H1 (cell line): ENCODE measurements at regions not wholly inside any gene's neighbourhood (a gene's known extent, or its start where the extent isn't known, plus 50 kb on each side); places are given as distances from the start of the nearest gene placed in this dataset.
A peak's percentile ranks its signal among the peaks of the same experiment; 100 is the strongest.
"Not testable (repeated sequence)": the region's sequence is repeated elsewhere in the genome, so short reads cannot be mapped to it uniquely, and the experiment has no call there.

Source experiments
- CTCF ChIA-PET: fragments of 300-600 bp; sonication (Branson Sonifier 250); formaldehyde crosslinking; loops from one replicate; lab custom pipeline; 2021; ENCODE audit not compliant: partially characterized antibody; lab: Charles Lee
- POLR2A ChIA-PET: fragments of 300-600 bp; sonication (Branson Sonifier 250); formaldehyde crosslinking; loops from one replicate; lab custom pipeline; 2021; ENCODE audit warnings: inconsistent platforms; ENCODE audit not compliant: partially characterized antibody; lab: Charles Lee
- DNase-seq, 2 experiments: peaks; one replicate each; pipeline versions ENCODE4 v3.0.0 to v3.0.0-alpha.2; 2010 to 2022; ENCODE audit warnings: low spot score in 2 of 2, low read depth in 1 of 2, mixed read lengths in 1 of 2
- FAIRE-seq: peaks from 2 replicates; lab custom pipeline; 2011; peaks lifted over from hg19 to GRCh38; lab: Jason Lieb, UNC
- H2AFZ ChIP-seq: 2 replicates; pipeline ENCODE4 v1.8.1; 2012; ENCODE audit warnings: low read length, inconsistent platforms
- H2AK5ac ChIP-seq: 2 replicates; pipeline ENCODE4 v1.6.1; 2013; ENCODE audit warnings: low read depth, low read length
- H2BK120ac ChIP-seq: replicated peaks from 2 replicates; pipeline ENCODE3; 2013; ENCODE audit warnings: low read depth, low read length, inconsistent platforms
- H2BK12ac ChIP-seq: 2 replicates; pipeline ENCODE4 v1.6.1; 2013; ENCODE audit warnings: low read depth, low read length
- H2BK15ac ChIP-seq: 2 replicates; pipeline ENCODE4 v1.6.1; 2013; ENCODE audit warnings: low read length
- H2BK20ac ChIP-seq: 2 replicates; pipeline ENCODE4 v1.6.1; 2013; ENCODE audit warnings: low read length
- H2BK5ac ChIP-seq: 2 replicates; pipeline ENCODE4 v1.6.1; 2013; ENCODE audit warnings: low read depth, low read length
- H3K14ac ChIP-seq: 2 replicates; pipeline ENCODE4 v1.6.1; 2013; ENCODE audit warnings: inconsistent platforms; ENCODE audit not compliant: insufficient read length
- H3K18ac ChIP-seq: 2 replicates; pipeline ENCODE4 v1.6.1; 2013; ENCODE audit warnings: low read length; ENCODE audit errors: extremely low read depth
- H3K23ac ChIP-seq: 2 replicates; pipeline ENCODE4 v1.6.1; 2013; ENCODE audit warnings: inconsistent platforms; ENCODE audit not compliant: insufficient read length
- H3K23me2 ChIP-seq: 2 replicates; pipeline ENCODE4 v1.6.1; 2013; ENCODE audit warnings: low read depth, low read length
- H3K27ac ChIP-seq: 2 replicates; pipeline ENCODE4 v1.6.1; 2011; ENCODE audit warnings: low read depth, low read length, inconsistent platforms
- H3K27me3 ChIP-seq, 4 experiments: replicated peaks in 1 of 4; 1 replicate in 1 of 4; 2 replicates in 3 of 4; pipeline versions ENCODE4 v1.6.1 to v1.8.1; 2011 to 2013; ENCODE audit warnings: low read length in 3 of 4, mild to moderate bottlenecking in 3 of 4, inconsistent platforms in 2 of 4, mixed read lengths in 2 of 4, moderate library complexity in 1 of 4; ENCODE audit not compliant: control insufficient read depth in 3 of 4, insufficient read depth in 3 of 4; ENCODE audit errors: extremely low read depth in 1 of 4
- H3K36me3 ChIP-seq, 4 experiments: 2 replicates each; pipeline versions ENCODE4 v1.6.1 to v1.8.1; 2011 to 2013; ENCODE audit warnings: mild to moderate bottlenecking in 4 of 4, low read length in 3 of 4, moderate library complexity in 2 of 4, control low read depth in 1 of 4, inconsistent platforms in 1 of 4; ENCODE audit not compliant: insufficient read depth in 4 of 4, control insufficient read depth in 2 of 4
- H3K4ac ChIP-seq: replicated peaks from 2 replicates; pipeline ENCODE3; 2013; ENCODE audit warnings: low read length, low read depth, mixed read lengths, inconsistent platforms; ENCODE audit not compliant: insufficient read length
- H3K4me1 ChIP-seq, 4 experiments: replicated peaks in 1 of 4; 1 replicate in 1 of 4; 2 replicates in 3 of 4; pipeline versions ENCODE4 v1.6.1 to v1.8.1; 2011 to 2013; ENCODE audit warnings: low read length in 3 of 4, inconsistent platforms in 2 of 4, mixed read lengths in 1 of 4; ENCODE audit not compliant: insufficient read depth in 4 of 4, control insufficient read depth in 3 of 4
- H3K4me2 ChIP-seq, 2 experiments: 2 replicates each; pipeline versions ENCODE4 v1.6.1 to v1.8.1; 2011 to 2013; ENCODE audit warnings: low read depth in 2 of 2, low read length in 2 of 2, control low read depth in 1 of 2, inconsistent platforms in 1 of 2, mild to moderate bottlenecking in 1 of 2; ENCODE audit not compliant: insufficient read depth in 1 of 2
- H3K4me3 ChIP-seq, 4 experiments: fragments of 200-600, 300-600 bp in 1 of 4; sonication (generic), shearing (Covaris generic), sonication (Bioruptor Twin) in 1 of 4; 2 replicates each; pipeline versions ENCODE4 v1.5.1 to v1.8.1; 2011 to 2016; ENCODE audit warnings: low read length in 4 of 4, low read depth in 3 of 4, control low read depth in 2 of 4, inconsistent platforms in 2 of 4, mild to moderate bottlenecking in 2 of 4, mixed read lengths in 1 of 4, moderate library complexity in 1 of 4; ENCODE audit not compliant: insufficient read depth in 2 of 4; ENCODE audit errors: extremely low read depth in 1 of 4
- H3K56ac ChIP-seq: replicated peaks from 2 replicates; pipeline ENCODE3; 2013; ENCODE audit warnings: low read depth, mild to moderate bottlenecking, mixed read lengths, low read length, inconsistent platforms; ENCODE audit not compliant: insufficient read length
- H3K79me1 ChIP-seq: 2 replicates; pipeline ENCODE4 v1.6.1; 2013; ENCODE audit warnings: low read depth, low read length, control low read depth
- H3K79me2 ChIP-seq, 2 experiments: 2 replicates each; pipeline versions ENCODE4 v1.6.1 to v1.8.1; 2012 to 2013; ENCODE audit warnings: low read length in 2 of 2, mild to moderate bottlenecking in 2 of 2, inconsistent platforms in 1 of 2; ENCODE audit not compliant: insufficient read depth in 2 of 2, control insufficient read depth in 1 of 2
- H3K9ac ChIP-seq, 4 experiments: replicated peaks in 1 of 4; 1 replicate in 1 of 4; 2 replicates in 3 of 4; pipeline versions ENCODE4 v1.6.1 to v1.8.1; 2011 to 2013; ENCODE audit warnings: low read depth in 3 of 4, low read length in 3 of 4, control low read depth in 2 of 4, mild to moderate bottlenecking in 2 of 4, moderate library complexity in 2 of 4, inconsistent platforms in 1 of 4; ENCODE audit errors: extremely low read depth in 1 of 4
- H3K9me3 ChIP-seq, 2 experiments: 2 replicates each; pipeline versions ENCODE4 v1.6.1 to v1.8.1; 2012 to 2013; ENCODE audit warnings: mild to moderate bottlenecking in 2 of 2, moderate library complexity in 2 of 2, control low read depth in 1 of 2, inconsistent platforms in 1 of 2, low read depth in 1 of 2, low read length in 1 of 2, mixed read lengths in 1 of 2; ENCODE audit not compliant: insufficient read depth in 2 of 2
- H4K20me1 ChIP-seq, 2 experiments: replicated peaks in 1 of 2; 2 replicates each; pipeline versions ENCODE3 to v1.8.1; 2011 to 2013; ENCODE audit warnings: inconsistent platforms in 2 of 2, low read length in 2 of 2, mild to moderate bottlenecking in 1 of 2; ENCODE audit not compliant: insufficient read depth in 2 of 2, control insufficient read depth in 1 of 2
- H4K5ac ChIP-seq: 2 replicates; pipeline ENCODE4 v1.6.1; 2013; ENCODE audit warnings: low read length, low read depth, mixed read lengths, inconsistent platforms; ENCODE audit not compliant: insufficient read length
- H4K8ac ChIP-seq: 2 replicates; pipeline ENCODE4 v1.8.0; 2013; ENCODE audit warnings: mild to moderate bottlenecking, moderate library complexity, low read length, inconsistent platforms; ENCODE audit not compliant: insufficient read depth; ENCODE audit errors: extremely low read depth
- H4K91ac ChIP-seq: replicated peaks from 2 replicates; pipeline ENCODE3; 2013; ENCODE audit warnings: low read length, mixed read lengths, inconsistent platforms; ENCODE audit not compliant: insufficient read length
- WGBS, 2 experiments: shearing (Covaris generic) in 1 of 2; methylation state at CpG; one replicate each; pipeline versions ENCODE4 v1.1.6 to v1.1.7; 2013 to 2015; ENCODE audit warnings: low lambda C conversion rate in 2 of 2, mixed read lengths in 2 of 2, inconsistent platforms in 1 of 2, low coverage in 1 of 2, missing lambda C conversion rate in 1 of 2; ENCODE audit not compliant: insufficient replicate concordance in 2 of 2, insufficient coverage in 1 of 2, insufficient read length in 1 of 2; ENCODE audit errors: extremely low coverage in 1 of 2, missing lambda C conversion rate in 1 of 2; 5-methylcytosine and 5-hydroxymethylcytosine counted together

DNA sequence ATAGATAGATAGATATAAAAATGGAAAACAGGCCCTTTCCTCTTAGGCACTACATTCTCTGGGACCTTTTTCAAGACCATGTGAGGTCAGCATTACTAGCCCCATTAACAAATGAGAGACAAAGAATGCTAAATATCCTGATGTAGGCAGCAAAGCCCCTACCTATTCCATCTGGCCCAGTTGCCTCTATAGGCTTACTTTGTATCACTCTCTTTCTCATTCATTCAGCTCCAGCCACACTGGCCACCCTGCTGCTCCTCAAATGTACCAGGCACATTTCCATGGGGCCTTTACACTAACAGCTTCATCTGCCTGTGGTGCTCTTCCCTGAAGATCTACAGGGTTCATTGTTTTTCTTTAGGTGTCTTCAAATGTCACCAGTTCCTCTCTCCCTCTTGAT is 156.4 kb downstream of the SPDYE17 start:
- H2AFZ ChIP-seq, H3K27ac ChIP-seq, H2BK120ac ChIP-seq, H2BK12ac ChIP-seq, H3K9me3 ChIP-seq, H3K4me2 ChIP-seq, H3K4ac ChIP-seq, H3K23me2 ChIP-seq, H2BK15ac ChIP-seq, H4K5ac ChIP-seq, H3K36me3 ChIP-seq, DNase-seq, H3K27me3 ChIP-seq, H3K79me1 ChIP-seq, POLR2A ChIA-PET, H2BK5ac ChIP-seq, H4K8ac ChIP-seq, H3K14ac ChIP-seq, H4K20me1 ChIP-seq, CTCF ChIA-PET, H2AK5ac ChIP-seq, H3K4me1 ChIP-seq, H4K91ac ChIP-seq, H3K23ac ChIP-seq, H3K79me2 ChIP-seq, H2BK20ac ChIP-seq, H3K4me3 ChIP-seq, H3K18ac ChIP-seq, H3K56ac ChIP-seq, H3K9ac ChIP-seq: not testable (repeated sequence)
- FAIRE-seq: peak; percentile 73

DNA sequence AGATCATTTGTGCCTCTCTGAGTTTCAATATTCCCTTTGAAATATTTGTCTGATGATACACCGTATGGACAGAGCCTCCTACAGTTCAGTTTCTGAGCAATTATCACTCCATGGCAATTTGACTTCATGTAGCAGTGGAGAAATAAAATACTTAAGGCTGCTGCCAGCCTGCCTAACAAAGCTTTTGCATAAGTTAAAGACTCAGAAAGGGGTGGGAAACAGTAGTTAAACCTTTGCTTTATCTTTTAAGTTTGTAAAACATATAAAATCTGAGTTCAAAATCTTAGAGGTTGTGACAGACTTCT is 161.7 kb downstream of the SPDYE17 start:
- H3K4me3 ChIP-seq, CTCF ChIA-PET, H2BK20ac ChIP-seq, H3K4me2 ChIP-seq, H3K18ac ChIP-seq, H2BK15ac ChIP-seq, H3K23ac ChIP-seq, H3K56ac ChIP-seq, H3K14ac ChIP-seq, H3K36me3 ChIP-seq, H3K23me2 ChIP-seq, H2AFZ ChIP-seq, H2AK5ac ChIP-seq, H4K20me1 ChIP-seq, H3K4ac ChIP-seq, H3K9ac ChIP-seq, H3K79me1 ChIP-seq, H4K91ac ChIP-seq, H2BK5ac ChIP-seq, H3K9me3 ChIP-seq, DNase-seq, H4K8ac ChIP-seq, H3K79me2 ChIP-seq, H2BK120ac ChIP-seq, H3K27ac ChIP-seq, H2BK12ac ChIP-seq, POLR2A ChIA-PET, H4K5ac ChIP-seq, H3K4me1 ChIP-seq, H3K27me3 ChIP-seq: not testable (repeated sequence)
- FAIRE-seq: peak; percentile 91
- 67% methylated on average over 1 of the region's 1 CpG; no CpG with 5 or more reads in 1 of the 2 experiments for WGBS, 2 experiments
